K562 (cell line): ENCODE measurements at regions not wholly inside any gene's neighbourhood (a gene's known extent, or its start where the extent isn't known, plus 50 kb on each side); places are given as distances from the start of the nearest gene placed in this dataset.
A peak's percentile ranks its signal among the peaks of the same experiment; 100 is the strongest.

Source experiments
- EP400 ChIP-seq: fragments of 450-650 bp; IDR thresholded peaks from 2 replicates; pipeline ENCODE4 v1.6.1; 2017; ENCODE audit warnings: antibody characterized with exemption, mild to moderate bottlenecking, moderate library complexity
- FOXM1 ChIP-seq, 2 experiments: fragments of 450-650 bp in 1 of 2; sonication (generic) in 1 of 2; formaldehyde crosslinking in 1 of 2; IDR thresholded peaks; 2 replicates each; pipeline versions ENCODE4 v1.6.1 to v1.9.0; 2017 to 2022; ENCODE audit warnings: low read depth in 2 of 2, mild to moderate bottlenecking in 2 of 2, missing genetic modification reagents in 1 of 2, moderate library complexity in 1 of 2
- JUND ChIP-seq, 2 experiments: IDR thresholded peaks; 2 replicates in 1 of 2; 3 replicates in 1 of 2; pipeline ENCODE4 v1.6.1; 2011; ENCODE audit warnings: borderline replicate concordance in 2 of 2, low read depth in 2 of 2, low read length in 2 of 2, improper control_type of control experiment in 1 of 2, missing biosample characterization in 1 of 2, missing genetic modification characterization in 1 of 2, missing genetic modification reagents in 1 of 2
- KDM2B ChIP-seq: fragments of 250-450 bp; sonication (Bioruptor Pico); IDR thresholded peaks from 2 replicates; pipeline ENCODE4 v1.8.0; 2021; ENCODE audit warnings: mild to moderate bottlenecking, moderate library complexity
- L3MBTL2 ChIP-seq: fragments of 450-650 bp; IDR thresholded peaks from 2 replicates; pipeline ENCODE4 v1.6.1; 2016; ENCODE audit warnings: mild to moderate bottlenecking, moderate library complexity
- MAFF ChIP-seq: IDR thresholded peaks from 2 replicates; pipeline ENCODE4 v1.6.1; 2012; ENCODE audit warnings: low read length, improper control_type of control experiment
- NCOA2 ChIP-seq, 2 experiments: fragments of 450-650 bp; IDR thresholded peaks; 2 replicates each; pipeline ENCODE4 v1.6.1; 2018; ENCODE audit warnings: mild to moderate bottlenecking in 2 of 2, moderate library complexity in 1 of 2; ENCODE audit not compliant: partially characterized antibody in 2 of 2
- NFIC ChIP-seq: fragments of 450-650 bp; IDR thresholded peaks from 2 replicates; pipeline ENCODE4 v1.6.1; 2017; ENCODE audit warnings: mild to moderate bottlenecking, inconsistent platforms
- RBM14 ChIP-seq: fragments of 200-400 bp; formaldehyde crosslinking; IDR thresholded peaks from 2 replicates; pipeline ENCODE4 v1.6.1; 2018; ENCODE audit warnings: low read depth, mild to moderate bottlenecking, low read length, moderate library complexity, borderline replicate concordance; ENCODE audit not compliant: insufficient read depth
- SETDB1 ChIP-seq: IDR thresholded peaks from one replicate; pipeline ENCODE4 v1.6.1; 2012; ENCODE audit warnings: low read length, control low read depth, inconsistent platforms
- SIRT6 ChIP-seq: IDR thresholded peaks from one replicate; pipeline ENCODE4 v1.6.1; 2012; ENCODE audit warnings: low read depth, mild to moderate bottlenecking, control low read depth, inconsistent platforms, low read length, moderate library complexity
- SREBF1 ChIP-seq: fragments of 150-350 bp; IDR thresholded peaks from 2 replicates; pipeline ENCODE4 v1.6.1; 2014; ENCODE audit warnings: antibody characterized with exemption, low read depth, low read length, borderline replicate concordance
- TAF9B ChIP-seq: fragments of 450-650 bp; IDR thresholded peaks from 2 replicates; pipeline ENCODE4 v1.6.1; 2018; ENCODE audit warnings: mild to moderate bottlenecking; ENCODE audit not compliant: partially characterized antibody
- ZBTB17 ChIP-seq: fragments of 450-650 bp; formaldehyde crosslinking; IDR thresholded peaks from 2 replicates; pipeline ENCODE4 v1.4.0; 2020; ENCODE audit warnings: mild to moderate bottlenecking
- ZEB2 ChIP-seq: fragments of 450-650 bp; IDR thresholded peaks from 2 replicates; pipeline ENCODE4 v1.6.1; 2016
- ZNF232 ChIP-seq: sonication (generic); formaldehyde crosslinking; IDR thresholded peaks from 2 replicates; pipeline ENCODE4 v1.8.0; 2022; ENCODE audit warnings: mild to moderate bottlenecking, missing genetic modification reagents
- ZNF511 ChIP-seq: sonication (generic); formaldehyde crosslinking; IDR thresholded peaks from 2 replicates; pipeline ENCODE4 v1.8.0; 2022; ENCODE audit warnings: mild to moderate bottlenecking, missing genetic modification reagents
- ZNF589 ChIP-seq: fragments of 200-800 bp; sonication (Bioruptor generic); IDR thresholded peaks from 2 replicates; pipeline ENCODE4 v1.6.1; 2016; ENCODE audit warnings: low read depth, missing genetic modification characterization, missing compliant biosample characterization
- ZNF780A ChIP-seq: fragments of 250-450 bp; sonication (Bioruptor Pico); IDR thresholded peaks from 2 replicates; pipeline ENCODE4 v1.5.0; 2021; ENCODE audit warnings: mild to moderate bottlenecking
- ZSCAN29 ChIP-seq: fragments of 450-650 bp; IDR thresholded peaks from 2 replicates; pipeline ENCODE4 v1.6.1; 2017
- TF ChIP-seq, protein P1 (sequence below): fragments of 250-450 bp; sonication (Bioruptor Pico); IDR thresholded peaks from 2 replicates; pipeline ENCODE4 v1.5.0; 2021
- TF ChIP-seq, protein P2 (sequence below): sonication (generic); formaldehyde crosslinking; IDR thresholded peaks from 2 replicates; pipeline ENCODE4 v1.8.0; 2023; ENCODE audit warnings: missing genetic modification reagents, mild to moderate bottlenecking, borderline replicate concordance

- TF ChIP-seq, protein P1, sequence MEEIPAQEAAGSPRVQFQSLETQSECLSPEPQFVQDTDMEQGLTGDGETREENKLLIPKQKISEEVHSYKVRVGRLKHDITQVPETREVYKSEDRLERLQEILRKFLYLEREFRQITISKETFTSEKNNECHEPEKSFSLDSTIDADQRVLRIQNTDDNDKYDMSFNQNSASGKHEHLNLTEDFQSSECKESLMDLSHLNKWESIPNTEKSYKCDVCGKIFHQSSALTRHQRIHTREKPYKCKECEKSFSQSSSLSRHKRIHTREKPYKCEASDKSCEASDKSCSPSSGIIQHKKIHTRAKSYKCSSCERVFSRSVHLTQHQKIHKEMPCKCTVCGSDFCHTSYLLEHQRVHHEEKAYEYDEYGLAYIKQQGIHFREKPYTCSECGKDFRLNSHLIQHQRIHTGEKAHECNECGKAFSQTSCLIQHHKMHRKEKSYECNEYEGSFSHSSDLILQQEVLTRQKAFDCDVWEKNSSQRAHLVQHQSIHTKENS (CRISPR knock-in tag): no peak
- TF ChIP-seq SIRT6: no peak
- TF ChIP-seq KDM2B (CRISPR knock-in tag): no peak
- no peak for TF ChIP-seq RBM14
- TF ChIP-seq TAF9B: peak; percentile 59
- TF ChIP-seq MAFF: peak; percentile 91
- no peak for TF ChIP-seq ZNF780A
- no peak for TF ChIP-seq ZSCAN29
- TF ChIP-seq, protein P2, sequence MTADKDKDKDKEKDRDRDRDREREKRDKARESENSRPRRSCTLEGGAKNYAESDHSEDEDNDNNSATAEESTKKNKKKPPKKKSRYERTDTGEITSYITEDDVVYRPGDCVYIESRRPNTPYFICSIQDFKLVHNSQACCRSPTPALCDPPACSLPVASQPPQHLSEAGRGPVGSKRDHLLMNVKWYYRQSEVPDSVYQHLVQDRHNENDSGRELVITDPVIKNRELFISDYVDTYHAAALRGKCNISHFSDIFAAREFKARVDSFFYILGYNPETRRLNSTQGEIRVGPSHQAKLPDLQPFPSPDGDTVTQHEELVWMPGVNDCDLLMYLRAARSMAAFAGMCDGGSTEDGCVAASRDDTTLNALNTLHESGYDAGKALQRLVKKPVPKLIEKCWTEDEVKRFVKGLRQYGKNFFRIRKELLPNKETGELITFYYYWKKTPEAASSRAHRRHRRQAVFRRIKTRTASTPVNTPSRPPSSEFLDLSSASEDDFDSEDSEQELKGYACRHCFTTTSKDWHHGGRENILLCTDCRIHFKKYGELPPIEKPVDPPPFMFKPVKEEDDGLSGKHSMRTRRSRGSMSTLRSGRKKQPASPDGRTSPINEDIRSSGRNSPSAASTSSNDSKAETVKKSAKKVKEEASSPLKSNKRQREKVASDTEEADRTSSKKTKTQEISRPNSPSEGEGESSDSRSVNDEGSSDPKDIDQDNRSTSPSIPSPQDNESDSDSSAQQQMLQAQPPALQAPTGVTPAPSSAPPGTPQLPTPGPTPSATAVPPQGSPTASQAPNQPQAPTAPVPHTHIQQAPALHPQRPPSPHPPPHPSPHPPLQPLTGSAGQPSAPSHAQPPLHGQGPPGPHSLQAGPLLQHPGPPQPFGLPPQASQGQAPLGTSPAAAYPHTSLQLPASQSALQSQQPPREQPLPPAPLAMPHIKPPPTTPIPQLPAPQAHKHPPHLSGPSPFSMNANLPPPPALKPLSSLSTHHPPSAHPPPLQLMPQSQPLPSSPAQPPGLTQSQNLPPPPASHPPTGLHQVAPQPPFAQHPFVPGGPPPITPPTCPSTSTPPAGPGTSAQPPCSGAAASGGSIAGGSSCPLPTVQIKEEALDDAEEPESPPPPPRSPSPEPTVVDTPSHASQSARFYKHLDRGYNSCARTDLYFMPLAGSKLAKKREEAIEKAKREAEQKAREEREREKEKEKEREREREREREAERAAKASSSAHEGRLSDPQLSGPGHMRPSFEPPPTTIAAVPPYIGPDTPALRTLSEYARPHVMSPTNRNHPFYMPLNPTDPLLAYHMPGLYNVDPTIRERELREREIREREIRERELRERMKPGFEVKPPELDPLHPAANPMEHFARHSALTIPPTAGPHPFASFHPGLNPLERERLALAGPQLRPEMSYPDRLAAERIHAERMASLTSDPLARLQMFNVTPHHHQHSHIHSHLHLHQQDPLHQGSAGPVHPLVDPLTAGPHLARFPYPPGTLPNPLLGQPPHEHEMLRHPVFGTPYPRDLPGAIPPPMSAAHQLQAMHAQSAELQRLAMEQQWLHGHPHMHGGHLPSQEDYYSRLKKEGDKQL: no peak
- no peak for TF ChIP-seq ZNF589 (CRISPR knock-in tag)
- TF ChIP-seq ZNF511 (CRISPR knock-in tag): no peak
- peak; percentile 50; the same call in 1 of the 2 replicates for TF ChIP-seq JUND (IDR thresholded peaks at IDR 0.05; ENCODE audit: borderline replicate concordance, low read depth, low read length)
- TF ChIP-seq JUND (tag; IDR thresholded peaks at IDR 0.05; ENCODE audit: borderline replicate concordance, low read depth, low read length): peak; percentile 47; the same call in 1 of the 3 replicates
- no peak for TF ChIP-seq ZNF232 (CRISPR knock-in tag)
- no peak for TF ChIP-seq SREBF1
- TF ChIP-seq EP400: no peak; the same call in 1 of the 2 replicates
- no peak for TF ChIP-seq ZBTB17 (CRISPR knock-in tag)
- no peak for TF ChIP-seq ZEB2
- TF ChIP-seq SETDB1: no peak
- no peak for TF ChIP-seq FOXM1 (IDR thresholded peaks at IDR 0.05; ENCODE audit: low read depth)
- TF ChIP-seq FOXM1 (CRISPR knock-in tag; IDR thresholded peaks at IDR 0.05; ENCODE audit: low read depth): no peak
- TF ChIP-seq NCOA2 (IDR thresholded peaks at IDR 0.05; ENCODE audit: partially characterized antibody in 2 of 2): no peak
- no peak for TF ChIP-seq L3MBTL2
- TF ChIP-seq NFIC: no peak
Observed at GRCh38 chr10:21174715-21175495, 277.8 kb upstream of the NEBL start (continued).
